Liver (tissue), 8 donors: ENCODE measurements at regions not wholly inside any gene's neighbourhood (a gene's known extent, or its start where the extent isn't known, plus 50 kb on each side); places are given as distances from the start of the nearest gene placed in this dataset.

ENCODE experiments used
- DNase-seq: peaks from one replicate; pipeline ENCODE4 v3.0.0-alpha.2; 2017; ENCODE audit warnings: low spot score
- H3K27ac ChIP-seq, 2 donors: one replicate each; pipeline ENCODE4 v1.7.0; 2013; ENCODE audit warnings: inconsistent platforms in 2 of 2, low read length in 2 of 2, control low read depth in 1 of 2, low read depth in 1 of 2, mild to moderate bottlenecking in 1 of 2
- H3K27me3 ChIP-seq, 4 donors: one replicate each; pipeline versions ENCODE4 v1.6.1 to v1.7.0; 2013; ENCODE audit warnings: low read length in 3 of 4, inconsistent platforms in 1 of 4, mild to moderate bottlenecking in 1 of 4, moderate library complexity in 1 of 4; ENCODE audit not compliant: control insufficient read depth in 4 of 4, insufficient read depth in 4 of 4
- H3K36me3 ChIP-seq, 4 donors: one replicate each; pipeline versions ENCODE4 v1.6.1 to v1.7.0; 2013; ENCODE audit warnings: low read length in 3 of 4, mild to moderate bottlenecking in 3 of 4, low read depth in 1 of 4, moderate library complexity in 1 of 4; ENCODE audit not compliant: control insufficient read depth in 4 of 4, insufficient read depth in 3 of 4
- H3K4me1 ChIP-seq, 4 donors: one replicate each; pipeline versions ENCODE4 v1.6.1 to v1.7.0; 2013; ENCODE audit warnings: low read length in 3 of 4, mild to moderate bottlenecking in 3 of 4, moderate library complexity in 1 of 4; ENCODE audit not compliant: control insufficient read depth in 4 of 4, insufficient read depth in 4 of 4
- H3K4me3 ChIP-seq, 3 donors: one replicate each; pipeline versions ENCODE4 v1.6.1 to v1.7.0; 2013; ENCODE audit warnings: low read length in 3 of 3, control low read depth in 1 of 3, low read depth in 1 of 3, mild to moderate bottlenecking in 1 of 3
- H3K9ac ChIP-seq, 2 donors: one replicate each; pipeline ENCODE4 v1.7.0; 2013; ENCODE audit warnings: low read length in 2 of 2, mild to moderate bottlenecking in 2 of 2, moderate library complexity in 2 of 2, control low read depth in 1 of 2, low read depth in 1 of 2
- H3K9me3 ChIP-seq, 4 donors: one replicate each; pipeline versions ENCODE4 v1.6.1 to v1.7.0; 2013; ENCODE audit warnings: low read length in 3 of 4; ENCODE audit not compliant: control insufficient read depth in 4 of 4
- EGR1 ChIP-seq, 2 donors: IDR thresholded peaks; 2 replicates each; pipeline ENCODE4 v1.6.1; 2016 to 2018; ENCODE audit warnings: antibody characterized with exemption in 2 of 2, low read depth in 2 of 2
- FOXA1 ChIP-seq: IDR thresholded peaks from 2 replicates; pipeline ENCODE4 v1.6.1; 2016; ENCODE audit warnings: antibody characterized with exemption
- GABPA ChIP-seq, 2 donors: IDR thresholded peaks in 1 of 2; conservative IDR thresholded peaks in 1 of 2; 2 replicates each; pipeline ENCODE4 v1.6.1; 2016; ENCODE audit warnings: antibody characterized with exemption in 2 of 2, mild to moderate bottlenecking in 1 of 2, moderate library complexity in 1 of 2
- HNF4A ChIP-seq, 2 donors: conservative IDR thresholded peaks; 2 replicates each; pipeline ENCODE4 v1.6.1; 2016; ENCODE audit warnings: antibody characterized with exemption in 2 of 2, mild to moderate bottlenecking in 2 of 2
- HNF4G ChIP-seq: IDR thresholded peaks from 2 replicates; pipeline ENCODE4 v1.6.1; 2016; ENCODE audit warnings: antibody characterized with exemption
- JUND ChIP-seq, 2 donors: IDR thresholded peaks; 2 replicates each; pipeline ENCODE4 v1.6.1; 2016; ENCODE audit warnings: antibody characterized with exemption in 2 of 2
- MAX ChIP-seq: IDR thresholded peaks from 2 replicates; pipeline ENCODE4 v1.6.1; 2016; ENCODE audit warnings: antibody characterized with exemption
- NR2F2 ChIP-seq: IDR thresholded peaks from 2 replicates; pipeline ENCODE4 v1.6.1; 2016; ENCODE audit warnings: antibody characterized with exemption
- RAD21 ChIP-seq, 2 donors: IDR thresholded peaks; 2 replicates each; pipeline ENCODE4 v1.6.1; 2016; ENCODE audit warnings: antibody characterized with exemption in 2 of 2, mild to moderate bottlenecking in 2 of 2
- REST ChIP-seq: IDR thresholded peaks from 2 replicates; pipeline ENCODE4 v1.6.1; 2016; ENCODE audit warnings: antibody characterized with exemption, mild to moderate bottlenecking
- SP1 ChIP-seq: IDR thresholded peaks from 2 replicates; pipeline ENCODE4 v1.6.1; 2018; ENCODE audit warnings: antibody characterized with exemption, mild to moderate bottlenecking
- TAF1 ChIP-seq: conservative IDR thresholded peaks from 2 replicates; pipeline ENCODE4 v1.6.1; 2016; ENCODE audit warnings: antibody characterized with exemption, mild to moderate bottlenecking
- YY1 ChIP-seq: IDR thresholded peaks from 2 replicates; pipeline ENCODE4 v1.6.1; 2016; ENCODE audit warnings: antibody characterized with exemption, mild to moderate bottlenecking
- ZBTB33 ChIP-seq: IDR thresholded peaks from 2 replicates; pipeline ENCODE4 v1.6.1; 2016; ENCODE audit warnings: antibody characterized with exemption
- WGBS: extraction: QIAGEN DNeasy Blood & Tissue Kit; methylation state at CpG from one replicate; pipeline ENCODE4 v1.1.7; 2013; 5-methylcytosine and 5-hydroxymethylcytosine counted together
- TF ChIP-seq, protein P1 (sequence below): fragments of 150-350 bp; IDR thresholded peaks from 2 replicates; pipeline ENCODE4 v1.5.1; 2017; ENCODE audit warnings: improper control_type of control experiment, low read depth, low read length; ENCODE audit not compliant: missing input control
- TF ChIP-seq, protein P2 (sequence below): IDR thresholded peaks from 2 replicates; pipeline ENCODE4 v1.6.1; 2016; ENCODE audit warnings: antibody characterized with exemption
- donor health status: healthy.
- donor health status: healthy.
- donor health status: healthy.
- donor health status: healthy.
- donor health status: healthy.

DNA sequence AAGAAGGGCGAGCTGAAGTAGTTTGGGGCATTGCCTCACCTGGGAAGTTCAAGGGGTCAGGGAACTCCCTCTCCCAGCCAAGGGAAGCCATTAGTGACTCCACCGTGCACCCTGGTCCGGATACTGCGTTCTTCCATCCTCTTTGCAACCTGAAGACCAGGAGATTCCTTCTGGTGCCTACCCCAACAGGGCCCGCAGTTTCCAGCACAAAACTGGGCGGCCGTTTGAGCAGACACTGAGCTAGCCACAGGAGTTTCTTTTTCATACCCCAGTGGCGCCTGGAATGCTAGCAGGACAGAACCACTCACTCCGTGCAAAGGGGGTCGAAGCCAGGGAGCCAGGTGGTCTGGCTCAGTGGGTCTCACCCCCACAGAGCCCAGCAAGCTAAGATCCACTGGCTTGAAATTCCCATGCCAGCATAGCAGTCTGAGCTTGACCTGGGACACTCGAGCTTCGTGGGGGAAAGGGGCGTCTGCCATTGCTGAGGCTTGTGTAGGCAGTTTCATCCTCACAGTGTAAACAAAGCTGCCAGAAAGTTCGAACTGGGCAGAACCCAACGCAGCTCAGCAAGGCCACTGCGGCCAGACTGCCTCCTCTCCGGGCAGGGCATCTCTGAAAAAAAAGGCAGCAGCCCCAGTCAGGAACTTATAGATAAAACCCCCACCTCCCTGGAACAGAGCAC, 1039.4 kb upstream of the IGFBP7 start:
- no peak for DNase-seq
- H3K4me1 ChIP-seq = no peaks in the 10 kb centered on the region
- no peak overlapping the region for H3K27ac ChIP-seq
- TF ChIP-seq MAX (no peak), EGR1 (IDR thresholded peaks at IDR 0.05; ENCODE audit: low read depth in 2 of 2) (no peak), FOXA1 (no peak), HNF4A (conservative IDR thresholded peaks at IDR 0.05) (no peak), YY1 (no peak), REST (no peak), RAD21 (IDR thresholded peaks at IDR 0.05) (no peak)
- TF ChIP-seq, protein P1, sequence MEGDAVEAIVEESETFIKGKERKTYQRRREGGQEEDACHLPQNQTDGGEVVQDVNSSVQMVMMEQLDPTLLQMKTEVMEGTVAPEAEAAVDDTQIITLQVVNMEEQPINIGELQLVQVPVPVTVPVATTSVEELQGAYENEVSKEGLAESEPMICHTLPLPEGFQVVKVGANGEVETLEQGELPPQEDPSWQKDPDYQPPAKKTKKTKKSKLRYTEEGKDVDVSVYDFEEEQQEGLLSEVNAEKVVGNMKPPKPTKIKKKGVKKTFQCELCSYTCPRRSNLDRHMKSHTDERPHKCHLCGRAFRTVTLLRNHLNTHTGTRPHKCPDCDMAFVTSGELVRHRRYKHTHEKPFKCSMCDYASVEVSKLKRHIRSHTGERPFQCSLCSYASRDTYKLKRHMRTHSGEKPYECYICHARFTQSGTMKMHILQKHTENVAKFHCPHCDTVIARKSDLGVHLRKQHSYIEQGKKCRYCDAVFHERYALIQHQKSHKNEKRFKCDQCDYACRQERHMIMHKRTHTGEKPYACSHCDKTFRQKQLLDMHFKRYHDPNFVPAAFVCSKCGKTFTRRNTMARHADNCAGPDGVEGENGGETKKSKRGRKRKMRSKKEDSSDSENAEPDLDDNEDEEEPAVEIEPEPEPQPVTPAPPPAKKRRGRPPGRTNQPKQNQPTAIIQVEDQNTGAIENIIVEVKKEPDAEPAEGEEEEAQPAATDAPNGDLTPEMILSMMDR = no peak
- H3K9me3 ChIP-seq = no peaks in the 10 kb centered on the region
- WGBS = 80% methylated on average over 17 of the region's 17 CpGs
- H3K4me3 ChIP-seq = no peak overlapping the region
- H3K9ac ChIP-seq = no peak overlapping the region
- H3K27me3 ChIP-seq = no peaks in the 10 kb centered on the region
- no peaks in the 10 kb centered on the region for H3K36me3 ChIP-seq

- no peaks in the 10 kb centered on the region for H3K36me3 ChIP-seq
- no peak overlapping the region for H3K9ac ChIP-seq
- no peaks in the 10 kb centered on the region for H3K9me3 ChIP-seq
- no peak for DNase-seq
- TF ChIP-seq HNF4G = no peak
- no peak for TF ChIP-seq EGR1 (IDR thresholded peaks at IDR 0.05; ENCODE audit: low read depth in 2 of 2)
- TF ChIP-seq NR2F2 = no peak
- TF ChIP-seq, protein P1 = no peak
- TF ChIP-seq SP1 = no peak
- TF ChIP-seq GABPA (IDR thresholded peaks at IDR 0.05 in 1 of 2, conservative IDR thresholded peaks at IDR 0.05 in 1 of 2) = no peak
- TF ChIP-seq, protein P2, sequence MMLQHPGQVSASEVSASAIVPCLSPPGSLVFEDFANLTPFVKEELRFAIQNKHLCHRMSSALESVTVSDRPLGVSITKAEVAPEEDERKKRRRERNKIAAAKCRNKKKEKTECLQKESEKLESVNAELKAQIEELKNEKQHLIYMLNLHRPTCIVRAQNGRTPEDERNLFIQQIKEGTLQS = no peak
- TF ChIP-seq ZBTB33 = no peak
- TF ChIP-seq RAD21 (IDR thresholded peaks at IDR 0.05) = no peak
- no peak for TF ChIP-seq TAF1
- no peak for TF ChIP-seq FOXA1
- no peak for TF ChIP-seq HNF4A (conservative IDR thresholded peaks at IDR 0.05)
- TF ChIP-seq JUND (IDR thresholded peaks at IDR 0.05) = no peak
- H3K4me3 ChIP-seq = no peak overlapping the region
- H3K4me1 ChIP-seq = no peaks in the 10 kb centered on the region
- 67% methylated on average over 1 of the region's 1 CpG for WGBS
- no peak overlapping the region for H3K27ac ChIP-seq
- H3K27me3 ChIP-seq = no peaks in the 10 kb centered on the region
Measured at GRCh38 chr4:58144721-58145120, 1034.5 kb upstream of the IGFBP7 start.
